Epidermal melanocyte (primary cell): ENCODE measurements at regions not wholly inside any gene's neighbourhood (a gene's known extent, or its start where the extent isn't known, plus 50 kb on each side); places are given as distances from the start of the nearest gene placed in this dataset.
"Not testable (repeated sequence)": the region's sequence is repeated elsewhere in the genome, so short reads cannot be mapped to it uniquely, and the experiment has no call there.

Experiments
- DNase-seq: peaks from one replicate; pipeline ENCODE4 v3.0.0; 2011; ENCODE audit warnings: low spot score; ENCODE audit not compliant: insufficient read length

DNA sequence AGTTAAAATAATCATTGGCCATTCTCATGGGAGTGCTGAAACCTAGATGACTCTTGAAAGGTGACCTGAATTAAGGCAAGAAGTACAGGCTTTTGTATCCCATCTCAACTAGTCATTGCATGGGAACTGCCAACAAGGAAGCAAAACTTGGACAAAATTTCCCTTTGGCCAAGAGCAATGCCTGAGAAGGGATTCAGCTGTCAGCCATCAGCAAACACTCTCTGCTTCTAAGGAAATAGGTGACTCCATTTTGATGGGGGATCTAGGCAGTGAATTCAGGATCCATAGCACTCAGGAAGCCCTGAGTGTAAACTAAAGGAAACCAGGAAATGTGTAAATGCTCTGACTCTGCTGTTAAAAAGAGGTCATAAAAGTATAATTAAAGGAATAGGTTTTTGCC, 221.5 kb upstream of the TMEM229A start:
- DNase-seq = no peak

DNA sequence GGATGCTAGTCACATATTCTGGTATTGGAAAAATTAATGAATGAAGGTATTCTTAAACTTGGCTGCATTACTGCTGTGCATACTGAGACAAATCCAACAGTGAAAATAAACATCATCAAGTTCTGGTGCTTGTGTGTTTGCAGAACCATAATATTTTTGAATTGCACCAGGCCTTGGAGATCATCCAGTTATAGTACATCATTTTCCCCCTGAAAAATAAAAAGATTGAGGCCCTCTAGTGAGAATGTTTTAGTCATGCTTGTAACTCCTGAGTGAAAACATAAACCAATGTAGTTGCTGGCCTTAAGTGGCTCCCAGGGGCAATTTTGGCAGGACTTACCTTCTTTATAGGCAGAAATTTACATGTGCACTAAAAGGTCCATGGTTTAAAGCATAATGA, 218.8 kb upstream of the TMEM229A start:
- no peak for DNase-seq

DNA sequence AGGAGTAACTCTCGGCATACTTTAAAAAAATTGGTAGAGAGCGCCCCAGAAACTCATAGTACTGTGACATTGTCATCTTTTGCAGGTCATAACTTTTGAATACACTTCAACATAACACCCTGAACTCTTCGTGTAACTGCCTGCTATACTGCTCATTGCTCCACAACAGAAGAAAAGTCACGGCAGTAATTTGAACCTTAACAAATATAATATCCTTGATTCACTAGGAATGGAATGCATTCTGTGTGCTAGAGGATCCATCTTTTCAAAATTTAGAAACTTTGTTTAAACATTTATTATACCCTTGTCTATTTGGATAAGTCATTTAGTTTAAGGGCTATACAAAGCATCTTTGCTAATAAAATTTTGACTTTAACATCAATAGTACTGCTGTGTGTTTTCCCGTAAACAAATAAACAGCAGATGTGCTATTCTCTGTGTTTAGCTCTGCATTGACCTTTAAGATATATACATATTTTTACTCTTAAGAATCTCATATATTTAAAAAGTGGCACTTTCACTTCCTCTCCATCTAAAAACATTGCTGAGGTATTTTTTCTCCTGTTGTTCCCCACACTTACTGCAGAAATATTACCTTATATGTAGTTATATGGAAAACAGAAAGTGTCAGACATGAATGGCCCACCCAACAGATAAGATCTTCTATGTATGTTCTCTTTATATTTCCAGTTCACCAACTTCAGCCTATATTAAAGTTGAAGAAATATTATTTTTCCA, 217.6 kb upstream of the TMEM229A start:
- no peak for DNase-seq

DNA sequence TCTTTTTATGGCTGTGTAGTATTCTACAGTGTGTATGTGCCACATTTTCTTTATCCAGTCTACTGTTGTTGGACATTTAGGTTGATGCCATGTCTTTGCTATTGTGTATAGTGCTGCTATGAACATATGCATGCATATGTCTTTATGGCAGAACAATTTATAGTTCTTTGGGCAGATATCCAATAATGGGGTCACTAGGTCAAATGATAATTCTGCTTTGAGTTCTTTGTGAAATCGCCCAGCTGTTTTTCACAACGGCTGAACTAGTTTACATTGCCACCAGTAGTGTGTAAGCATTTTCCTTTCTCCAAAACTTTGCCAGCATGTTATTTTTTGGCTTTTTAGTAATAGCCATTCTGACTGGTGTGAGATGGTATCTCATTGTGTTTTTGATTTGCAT, 214.8 kb upstream of the TMEM229A start:
- DNase-seq = no peak

DNA sequence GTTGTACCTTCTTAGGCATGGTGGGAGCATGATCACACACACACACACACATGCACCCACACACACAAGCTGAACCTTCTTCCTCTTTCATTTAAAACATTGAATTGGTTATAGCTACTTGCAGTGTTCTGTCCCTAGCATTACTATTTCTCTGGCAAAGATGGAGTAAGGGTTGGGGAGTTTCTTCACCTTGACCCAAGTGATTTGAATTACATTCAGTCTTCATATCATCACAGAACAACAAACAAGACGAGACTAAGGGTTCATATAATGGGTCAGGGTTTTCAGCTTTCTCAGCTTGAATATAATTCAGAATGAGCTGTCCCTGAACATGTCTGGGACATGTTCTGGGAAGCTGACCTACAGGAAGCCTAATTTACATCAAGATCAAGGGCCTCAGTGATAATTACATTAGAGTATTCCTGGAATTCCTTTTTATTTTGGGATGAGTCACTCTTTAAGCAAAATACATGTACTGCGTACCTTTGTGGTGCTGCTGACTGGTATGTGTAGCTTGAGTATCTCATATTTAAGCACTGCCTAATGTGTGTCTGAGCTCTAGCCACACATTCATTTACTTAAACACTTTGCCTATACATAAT, 213.5 kb upstream of the TMEM229A start:
- no peak for DNase-seq

DNA sequence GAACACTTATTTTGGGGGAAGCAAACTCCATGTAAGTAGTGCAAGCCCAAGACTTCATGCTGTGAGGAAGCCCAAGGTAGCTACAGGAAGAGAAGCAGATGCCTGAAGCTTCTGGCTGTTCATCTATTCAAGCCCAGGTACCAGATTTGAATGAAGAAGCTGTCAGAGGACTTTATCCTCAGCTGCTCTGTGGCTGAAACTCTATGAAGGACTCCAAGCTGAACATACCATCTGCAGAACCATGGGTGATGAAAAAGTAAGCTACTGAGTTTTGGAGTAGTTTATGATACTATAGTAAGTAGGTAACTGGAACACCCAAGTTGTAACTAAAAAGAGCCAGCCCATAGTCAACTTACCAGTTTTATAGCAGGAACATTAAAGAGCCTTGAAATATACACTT, 211.6 kb upstream of the TMEM229A start:
- DNase-seq = not testable (repeated sequence)

DNA sequence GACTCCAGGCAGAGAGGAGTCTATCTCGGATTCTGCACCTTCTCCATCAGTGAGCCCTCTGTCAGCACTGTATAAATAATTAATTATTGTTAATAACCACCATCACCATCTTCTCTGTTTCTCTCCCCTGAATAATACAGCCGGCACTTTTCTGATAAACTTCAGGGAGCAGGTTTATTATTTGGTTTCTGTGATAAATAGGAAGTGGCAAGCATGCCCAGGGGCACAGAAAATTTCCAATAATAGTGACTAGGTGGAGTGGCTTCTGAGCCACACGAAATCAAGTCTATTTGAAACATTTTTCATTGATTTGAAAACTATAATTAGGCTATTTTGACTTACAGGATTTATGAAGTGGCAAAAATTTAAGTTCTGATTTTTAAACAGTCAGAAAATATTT, 186.8 kb upstream of the TMEM229A start:
- DNase-seq = no peak

DNA sequence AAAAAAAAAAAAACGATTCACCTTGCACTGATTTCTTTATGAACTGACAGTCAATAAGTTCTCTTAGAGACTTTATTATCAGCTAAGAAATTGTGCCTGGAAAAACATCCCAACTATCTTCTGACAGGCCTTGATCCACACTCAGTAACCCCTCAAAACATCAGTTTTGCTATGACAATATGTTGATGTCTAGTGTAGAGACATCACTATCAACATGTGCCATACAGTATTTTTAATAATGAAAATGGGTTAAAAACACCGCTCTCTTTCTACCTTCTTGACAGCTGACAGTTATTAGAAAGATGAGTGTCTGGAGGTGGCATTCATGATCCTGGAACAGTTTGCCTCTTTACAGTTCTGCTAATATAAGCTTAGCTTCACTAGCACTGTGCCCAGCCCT, 175.8 kb upstream of the TMEM229A start:
- no peak for DNase-seq

DNA sequence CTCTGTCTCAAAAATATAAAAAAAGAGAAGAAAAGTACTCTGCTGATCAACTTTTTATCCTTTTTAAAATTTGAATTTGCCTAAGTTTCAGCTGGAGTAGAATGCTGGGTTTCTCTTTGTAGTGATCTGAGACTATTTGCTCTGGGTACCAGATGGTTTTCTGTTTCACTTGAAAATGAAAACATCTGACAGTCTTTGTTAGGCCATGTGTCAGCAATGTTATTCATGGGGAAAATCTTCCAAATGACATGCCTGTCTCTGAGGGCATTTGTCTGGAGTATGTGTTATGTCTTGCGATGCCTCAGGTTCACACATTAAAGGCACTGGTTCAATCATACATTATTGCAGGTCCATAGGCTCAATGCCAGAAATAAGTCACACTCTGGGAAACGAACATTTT, 175.3 kb upstream of the TMEM229A start:
- DNase-seq = no peak

DNA sequence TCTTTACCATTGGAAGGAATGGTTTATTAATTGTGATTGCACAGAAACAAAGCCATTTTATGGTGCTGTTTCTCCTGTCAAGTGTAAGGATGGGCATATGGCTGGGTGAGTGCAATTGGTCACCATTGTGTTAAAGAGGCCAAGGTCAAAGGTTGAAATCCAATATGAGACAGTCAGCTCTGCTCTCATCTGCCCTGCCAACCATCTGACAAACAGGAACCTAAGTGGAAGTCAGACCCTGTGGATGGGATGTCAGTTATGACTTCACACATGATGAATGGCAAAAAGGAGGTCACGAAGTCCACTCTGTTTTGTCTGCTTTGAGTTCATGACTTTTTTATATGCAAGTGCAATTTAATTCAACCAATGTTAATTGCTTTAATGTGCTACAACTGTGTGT, 172.7 kb upstream of the TMEM229A start:
- no peak for DNase-seq

DNA sequence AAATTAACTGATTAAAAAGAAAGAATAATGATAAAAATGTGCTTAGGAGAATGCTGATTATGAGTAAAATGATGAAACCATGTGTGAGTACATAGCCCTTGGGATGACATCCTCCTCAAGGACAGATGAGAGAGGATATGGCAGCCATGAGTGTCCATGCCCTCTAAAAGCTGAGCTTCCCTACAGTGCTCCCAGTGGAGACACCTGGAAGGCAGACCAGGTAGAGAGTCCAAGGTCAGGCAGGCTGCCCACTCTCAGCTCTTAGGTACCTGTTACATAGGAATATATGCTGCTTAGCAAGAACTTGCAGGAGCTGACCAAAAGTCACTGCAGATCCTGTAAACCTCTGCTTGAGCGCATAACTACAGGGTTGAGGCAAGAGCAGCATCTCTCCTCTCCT, 169.7 kb upstream of the TMEM229A start:
- no peak for DNase-seq

DNA sequence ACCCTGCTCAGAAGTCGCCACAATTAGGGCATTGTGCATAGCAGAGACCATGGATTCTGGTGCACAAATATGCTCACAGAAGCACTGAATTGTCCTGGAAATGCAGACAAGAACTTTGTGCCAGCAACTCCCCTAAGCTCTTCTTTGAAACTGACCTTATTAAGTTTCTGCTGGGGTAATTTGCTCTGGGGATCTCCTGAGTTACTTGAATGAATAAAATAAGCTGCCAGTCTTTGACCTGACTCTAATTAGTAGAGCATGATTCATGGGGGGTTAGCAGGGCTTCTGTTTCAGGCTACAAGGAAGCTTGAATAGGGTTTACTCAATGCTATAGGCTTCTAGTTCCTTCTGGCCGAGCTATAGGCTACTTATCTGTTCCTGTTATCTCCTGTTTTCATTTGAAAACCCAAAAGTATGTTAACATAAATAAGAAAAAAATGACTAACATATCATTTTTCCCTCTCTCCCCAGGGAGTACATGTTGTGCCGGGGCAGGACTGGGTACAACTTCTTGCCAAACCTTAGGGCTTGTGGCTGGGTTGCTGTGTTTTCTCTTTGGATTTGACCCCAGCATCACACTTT, 169.0 kb upstream of the TMEM229A start:
- DNase-seq = no peak

DNA sequence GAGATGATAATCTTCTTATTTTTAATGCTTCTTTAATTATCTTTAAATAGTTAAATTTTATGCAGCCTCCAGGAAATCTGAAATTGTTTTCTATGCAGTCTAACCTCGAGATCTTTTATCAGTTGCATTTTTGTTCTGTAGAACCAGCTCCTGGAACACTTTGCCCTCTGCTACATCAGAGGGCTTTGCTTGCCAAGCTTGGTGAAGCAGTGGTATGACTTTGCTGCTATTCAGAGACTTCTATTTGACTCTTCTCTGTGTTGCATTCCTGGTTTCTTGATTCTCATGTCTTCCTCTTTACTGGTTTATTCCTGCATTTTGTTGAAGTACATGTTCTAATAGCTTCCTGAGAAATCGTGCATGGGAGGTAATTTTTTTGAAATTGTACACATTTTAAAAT, 163.7 kb upstream of the TMEM229A start:
- DNase-seq = no peak

DNA sequence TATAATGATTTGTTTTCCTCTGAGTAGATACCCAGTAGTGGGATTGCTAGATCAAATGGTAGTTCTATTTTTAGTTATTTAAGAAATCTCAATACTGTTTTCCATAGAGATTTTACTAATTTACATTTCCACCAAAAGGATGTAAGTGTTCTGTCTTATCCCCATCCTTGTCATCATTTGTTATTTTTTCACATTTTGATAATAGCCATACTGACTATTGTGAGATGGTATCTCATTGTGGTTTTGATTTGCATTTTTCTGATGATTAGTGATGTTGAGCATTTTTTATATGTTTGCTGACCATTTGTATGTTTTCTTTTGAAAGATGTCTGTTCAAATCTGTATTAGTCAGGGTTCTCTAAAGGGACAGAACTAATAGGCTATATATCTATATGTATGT, 160.0 kb upstream of the TMEM229A start:
- no peak for DNase-seq

DNA sequence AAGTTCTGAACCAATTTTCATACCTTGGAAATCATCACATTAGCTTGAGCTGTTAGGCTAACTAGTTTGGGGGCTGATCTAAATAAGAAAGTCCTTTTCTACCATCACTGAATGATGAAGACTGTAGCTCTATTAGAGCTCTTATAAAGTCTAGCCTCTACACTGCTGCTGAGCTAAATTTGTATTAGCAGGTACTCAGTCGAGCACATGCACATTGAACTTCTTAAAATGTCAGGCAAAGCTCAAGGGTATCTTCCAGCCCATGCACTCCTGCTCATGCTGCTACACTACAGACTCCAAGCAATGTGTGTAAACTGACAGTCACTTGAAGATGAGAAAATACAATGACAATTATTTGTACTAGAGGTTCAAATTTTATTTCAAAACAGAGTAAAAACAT, 158.8 kb upstream of the TMEM229A start:
- DNase-seq = no peak

DNA sequence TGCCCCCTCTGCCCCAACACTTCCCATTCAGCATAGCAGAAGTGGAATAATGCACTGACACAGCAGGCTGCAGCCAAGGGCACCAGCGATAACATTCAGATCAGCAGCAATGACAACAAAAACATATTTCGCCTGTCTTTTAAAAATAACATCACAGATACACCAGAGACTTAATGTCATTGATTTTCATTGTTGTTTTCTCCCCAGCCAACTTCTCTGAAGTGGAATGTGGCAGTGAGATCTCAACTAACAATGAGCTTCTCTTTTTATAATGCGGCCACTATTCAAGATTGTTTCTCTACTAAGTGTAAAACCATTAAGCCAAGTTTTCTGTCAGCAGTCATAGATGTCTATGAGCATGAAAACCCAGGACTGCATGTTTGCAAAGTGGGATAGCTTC, 158.2 kb upstream of the TMEM229A start:
- no peak for DNase-seq

DNA sequence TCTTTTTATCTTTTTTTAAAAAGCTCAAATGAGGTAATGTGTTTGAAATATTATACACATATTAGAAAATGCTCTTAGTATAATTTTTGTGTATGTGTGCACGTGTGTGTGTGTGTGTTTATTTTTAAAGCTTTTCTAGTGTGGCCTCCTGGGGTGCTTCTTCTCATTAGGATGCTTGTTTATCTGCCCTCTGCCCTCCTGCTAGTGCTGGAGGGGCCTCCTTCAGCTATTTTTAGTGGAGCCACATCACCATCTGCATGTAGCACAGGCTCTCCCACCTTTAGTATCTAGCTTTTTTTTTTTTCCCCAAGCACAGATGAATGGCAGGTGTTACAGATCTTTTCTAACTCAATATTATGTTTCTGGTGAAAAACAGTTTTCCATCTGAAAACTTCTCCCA, 155.7 kb upstream of the TMEM229A start:
- DNase-seq = no peak

DNA sequence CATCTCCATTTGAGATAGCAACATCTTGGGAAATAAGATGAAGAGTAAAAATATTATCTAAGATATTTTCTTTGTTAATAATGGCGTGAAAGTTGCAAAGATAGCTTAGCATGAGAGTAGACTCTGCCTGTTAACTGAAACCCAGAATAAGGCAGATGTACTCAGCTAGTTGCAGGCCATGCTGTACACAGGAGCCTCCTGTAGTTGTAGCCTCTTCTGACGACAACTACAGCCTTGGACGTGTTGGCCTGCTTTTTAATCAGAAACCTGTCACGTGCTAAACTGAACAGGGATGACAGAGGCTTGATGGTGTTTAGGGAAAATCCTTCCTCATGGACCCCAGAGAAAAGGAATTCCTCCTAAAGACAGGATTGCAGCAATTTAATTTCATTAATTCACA, 155.1 kb upstream of the TMEM229A start:
- no peak for DNase-seq

DNA sequence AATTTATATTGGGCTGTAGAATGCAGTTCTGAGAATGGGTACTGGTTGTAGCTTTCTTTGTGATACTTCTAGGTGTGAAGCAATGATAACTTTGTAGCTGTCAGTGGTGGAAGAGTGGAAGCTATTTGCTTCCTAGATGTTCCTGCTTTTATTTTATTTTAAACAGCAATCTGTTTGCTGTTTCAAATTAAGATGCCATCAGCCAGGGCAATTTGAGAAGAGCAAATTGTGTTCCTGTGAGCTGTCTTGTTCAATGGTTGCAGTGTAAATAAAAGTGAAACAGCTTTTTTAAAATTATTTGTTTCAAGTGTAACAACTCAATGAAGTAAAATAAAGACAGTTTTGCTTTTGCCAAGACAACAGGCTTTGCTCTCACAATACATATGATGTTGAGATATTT, 150.8 kb upstream of the TMEM229A start:
- DNase-seq = no peak

DNA sequence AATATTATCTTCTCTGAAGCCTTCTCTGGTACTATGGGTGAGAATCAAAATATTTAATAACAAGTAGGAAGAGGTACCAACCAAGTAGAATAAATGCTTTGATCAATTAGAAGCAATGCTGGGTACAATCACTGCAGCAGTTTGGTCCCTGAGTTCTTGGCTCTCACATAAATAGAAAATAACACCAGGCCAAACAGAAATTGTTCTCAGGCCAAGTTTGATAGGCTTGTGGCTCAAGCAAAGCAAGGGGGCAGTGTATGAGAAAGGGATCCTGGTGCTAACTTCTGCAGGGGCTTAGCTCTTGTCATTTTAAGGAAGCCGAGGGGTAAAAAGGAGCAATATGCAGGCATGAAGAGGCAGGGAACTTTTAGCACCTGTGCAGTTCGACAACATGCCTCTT, 146.8 kb upstream of the TMEM229A start:
- no peak for DNase-seq

DNA sequence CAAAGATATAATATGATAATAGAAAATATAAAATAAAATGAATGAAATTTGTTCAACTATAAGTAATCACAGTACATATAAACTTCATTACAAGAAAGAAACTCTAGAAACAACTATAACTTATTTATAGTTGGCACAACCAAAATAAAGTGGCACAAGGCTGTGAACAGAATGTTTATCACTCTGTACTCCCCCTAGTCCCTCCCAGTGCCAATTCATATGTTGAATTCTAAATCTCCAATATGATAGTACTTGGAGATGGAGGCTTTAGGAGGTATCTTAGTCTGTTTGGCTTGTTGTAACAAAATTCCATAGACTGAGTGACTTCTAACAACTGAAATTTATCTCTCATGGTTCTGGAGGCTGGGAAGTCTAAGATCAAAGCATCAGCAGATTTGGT, 145.0 kb upstream of the TMEM229A start:
- no peak for DNase-seq

DNA sequence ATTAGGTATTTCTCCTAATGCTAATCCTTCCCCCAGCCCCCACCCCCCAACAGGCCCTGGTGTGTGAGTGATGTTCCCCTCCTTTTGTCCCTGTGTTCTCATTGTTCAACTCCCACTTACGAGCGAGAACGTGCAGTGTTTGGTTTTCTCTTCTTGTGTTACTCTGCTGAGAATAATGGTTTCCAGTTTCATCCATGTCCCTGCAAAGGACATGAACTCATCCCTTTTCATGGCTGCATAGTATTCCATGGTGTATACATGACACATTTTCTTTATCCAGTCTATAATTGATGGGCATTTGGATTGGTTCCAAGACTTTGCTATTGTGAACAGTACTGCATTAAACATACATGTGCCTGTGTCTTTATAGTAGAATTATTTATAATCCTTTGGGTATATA, 138.9 kb upstream of the TMEM229A start:
- not testable (repeated sequence) for DNase-seq

DNA sequence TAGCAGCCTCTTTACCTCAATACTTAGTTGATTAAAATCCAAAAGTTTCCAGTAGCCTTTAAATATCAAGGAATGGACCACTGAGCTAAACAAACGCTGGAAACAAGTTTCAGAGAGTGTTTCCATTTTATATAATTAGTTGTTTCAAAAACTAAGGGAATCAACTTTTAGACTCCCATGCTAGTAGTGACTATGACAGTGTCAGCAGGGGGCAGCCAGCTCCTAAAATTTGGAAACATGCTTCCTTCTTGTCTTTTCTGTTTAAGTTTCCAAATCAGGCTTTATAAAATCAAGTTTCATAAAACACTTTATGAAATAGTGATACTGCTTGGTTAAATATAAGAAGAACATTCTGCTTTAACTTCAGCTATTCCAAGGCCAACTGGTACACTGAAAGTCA, 138.2 kb upstream of the TMEM229A start:
- DNase-seq = no peak
